Neural cell (in vitro differentiated cells): ENCODE measurements at regions not wholly inside any gene's neighbourhood (a gene's known extent, or its start where the extent isn't known, plus 50 kb on each side); places are given as distances from the start of the nearest gene placed in this dataset.

Source experiments
- H2AFZ ChIP-seq: fragments of 200-600, 300-800 bp; sonication (generic), shearing (Covaris generic); 2 replicates; pipeline ENCODE4 v1.6.0; 2014; ENCODE audit warnings: low read depth, mild to moderate bottlenecking, antibody characterized with exemption, low read length, moderate library complexity
- H3F3A ChIP-seq: fragments of 200-600 bp; shearing (Covaris generic); 2 replicates; pipeline ENCODE4 v1.6.1; 2016; ENCODE audit warnings: mild to moderate bottlenecking, moderate library complexity, mixed read lengths, antibody characterized with exemption, low read length; ENCODE audit not compliant: insufficient read depth, poor library complexity, severe bottlenecking
- H3K27ac ChIP-seq: fragments of 200-600, 300-800 bp; sonication (generic), shearing (Covaris generic); 2 replicates; pipeline ENCODE4 v1.5.1; 2014; ENCODE audit warnings: mild to moderate bottlenecking, low read length, moderate library complexity
- H3K27me3 ChIP-seq: fragments of 300-800, 200-600 bp; sonication (generic), shearing (Covaris generic); 2 replicates; pipeline ENCODE4 v1.6.0; 2014; ENCODE audit warnings: mild to moderate bottlenecking, low read depth, low read length, moderate library complexity; ENCODE audit not compliant: insufficient read depth
- H3K36me3 ChIP-seq: fragments of 300-800, 200-600 bp; sonication (generic), shearing (Covaris generic); 2 replicates; pipeline ENCODE4 v1.5.1; 2014; ENCODE audit warnings: mild to moderate bottlenecking, antibody characterized with exemption, low read length, moderate library complexity; ENCODE audit not compliant: insufficient read depth
- H3K4me2 ChIP-seq: fragments of 300-800, 200-600 bp; sonication (generic), shearing (Covaris generic); 2 replicates; pipeline ENCODE4 v1.6.0; 2014; ENCODE audit warnings: mild to moderate bottlenecking, low read length
- H3K4me3 ChIP-seq: fragments of 300-800, 200-600 bp; sonication (generic), shearing (Covaris generic); 2 replicates; pipeline ENCODE4 v1.5.1; 2014; ENCODE audit warnings: mild to moderate bottlenecking, low read length, moderate library complexity
- H3K79me2 ChIP-seq: fragments of 200-600 bp; shearing (Covaris generic); replicated peaks from 2 replicates; pipeline ENCODE4 v1.6.0; 2014; ENCODE audit warnings: mild to moderate bottlenecking, low read length, moderate library complexity; ENCODE audit not compliant: insufficient read depth
- H3K9ac ChIP-seq: fragments of 300-800, 200-600 bp; sonication (generic), shearing (Covaris generic); 2 replicates; pipeline ENCODE4 v1.6.1; 2016; ENCODE audit warnings: mild to moderate bottlenecking, low read length, mixed read lengths
- H3K9me2 ChIP-seq: fragments of 200-600 bp; shearing (Covaris generic); 2 replicates; pipeline ENCODE4 v1.6.1; 2016; ENCODE audit warnings: mild to moderate bottlenecking, low read length, mixed read lengths; ENCODE audit not compliant: insufficient read depth
- H3K9me3 ChIP-seq: fragments of 200-600, 300-800 bp; sonication (generic), shearing (Covaris generic); 2 replicates; pipeline ENCODE4 v1.6.1; 2016; ENCODE audit warnings: mild to moderate bottlenecking, mixed run types, low read length, moderate library complexity, mixed read lengths
- H4K20me1 ChIP-seq: fragments of 200-600 bp; shearing (Covaris generic); 2 replicates; pipeline ENCODE4 v1.6.1; 2016; ENCODE audit warnings: mild to moderate bottlenecking, mixed run types; ENCODE audit not compliant: insufficient read depth
- EP300 ChIP-seq: fragments of 450-650 bp; conservative IDR thresholded peaks from 2 replicates; pipeline ENCODE4 v1.6.1; 2014; ENCODE audit warnings: antibody characterized with exemption, mild to moderate bottlenecking, moderate library complexity; ENCODE audit not compliant: poor library complexity, severe bottlenecking
- EZH2 ChIP-seq: fragments of 200-600, 300-800 bp; shearing (Covaris generic), sonication (generic); IDR thresholded peaks from 2 replicates; pipeline ENCODE4 v1.6.1; 2014; ENCODE audit warnings: antibody characterized with exemption, low read length, borderline replicate concordance, mild to moderate bottlenecking; ENCODE audit not compliant: insufficient read depth, poor library complexity, severe bottlenecking
- MXI1 ChIP-seq: fragments of 450-650 bp; conservative IDR thresholded peaks from 2 replicates; pipeline ENCODE4 v1.6.1; 2014; ENCODE audit warnings: antibody characterized with exemption, mild to moderate bottlenecking; ENCODE audit not compliant: poor library complexity, severe bottlenecking
- POLR2AphosphoS5 ChIP-seq: IDR thresholded peaks from 2 replicates; pipeline ENCODE4 v1.6.1; 2012
- RAD21 ChIP-seq: fragments of 450-650 bp; conservative IDR thresholded peaks from 2 replicates; pipeline ENCODE4 v1.6.1; 2014; ENCODE audit warnings: antibody characterized with exemption, mild to moderate bottlenecking, moderate library complexity
- SMC3 ChIP-seq: fragments of 450-650 bp; conservative IDR thresholded peaks from 2 replicates; pipeline ENCODE4 v1.6.1; 2014; ENCODE audit warnings: antibody characterized with exemption, mild to moderate bottlenecking, moderate library complexity; ENCODE audit not compliant: poor library complexity
- TAF1 ChIP-seq: IDR thresholded peaks from 2 replicates; pipeline ENCODE4 v1.6.1; 2012; ENCODE audit warnings: low read depth
- TF ChIP-seq, protein P1 (sequence below): fragments of 450-650 bp; IDR thresholded peaks from 2 replicates; pipeline ENCODE4 v1.5.1; 2014; ENCODE audit warnings: antibody characterized with exemption, mild to moderate bottlenecking, moderate library complexity; ENCODE audit not compliant: poor library complexity, severe bottlenecking
- TF ChIP-seq, protein P2 (sequence below): IDR thresholded peaks from 2 replicates; pipeline ENCODE4 v1.6.1; 2012; ENCODE audit warnings: borderline replicate concordance

DNA sequence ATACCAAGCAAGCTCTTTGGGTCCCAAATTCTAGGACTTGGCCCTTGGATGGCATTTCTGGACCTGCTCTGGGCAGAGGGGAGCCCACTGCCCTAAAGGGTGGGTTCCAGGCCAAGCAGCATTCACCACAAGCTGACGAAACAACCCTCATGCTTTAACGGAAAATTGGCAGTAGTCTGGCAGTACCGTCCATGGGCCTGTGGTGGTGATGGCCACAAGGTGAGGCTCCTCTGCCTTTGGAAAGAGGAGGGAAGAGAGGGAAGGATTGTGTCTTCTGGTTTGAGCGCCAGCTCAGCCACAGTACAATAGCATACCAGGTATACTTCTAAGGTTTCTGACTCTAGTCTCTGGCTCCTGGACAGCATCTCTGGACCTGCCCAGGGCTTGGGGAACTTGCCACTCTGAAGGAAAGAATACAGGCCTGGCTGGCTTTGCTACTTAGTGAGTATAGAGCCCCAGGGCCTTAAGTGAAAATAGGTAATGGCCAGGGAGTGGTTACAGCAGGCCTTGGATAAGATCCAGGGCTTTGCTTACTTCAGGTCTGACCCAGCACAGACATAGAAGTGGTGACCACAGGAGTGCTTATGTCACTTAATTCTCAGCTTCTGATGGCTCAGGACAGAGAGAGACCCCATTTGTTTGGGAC lies 595.5 kb downstream of the LMO7 start:
- Histone ChIP-seq H3K9me2 (no peaks in the 10 kb centered on the region), H4K20me1 (no peaks in the 10 kb centered on the region), H3K36me3 (no peaks in the 10 kb centered on the region), H3K9ac (no peak overlapping the region), H3K4me2 (no peak overlapping the region), H3K9me3 (no peaks in the 10 kb centered on the region), H3K27ac (no peak overlapping the region), H3K4me3 (no peak overlapping the region), H3F3A (no peaks in the 10 kb centered on the region), H3K79me2 (no peaks in the 10 kb centered on the region), H2AFZ (no peak overlapping the region), H3K27me3 (no peaks in the 10 kb centered on the region)
- TF ChIP-seq POLR2AphosphoS5, result no peak
- TF ChIP-seq, protein P1, sequence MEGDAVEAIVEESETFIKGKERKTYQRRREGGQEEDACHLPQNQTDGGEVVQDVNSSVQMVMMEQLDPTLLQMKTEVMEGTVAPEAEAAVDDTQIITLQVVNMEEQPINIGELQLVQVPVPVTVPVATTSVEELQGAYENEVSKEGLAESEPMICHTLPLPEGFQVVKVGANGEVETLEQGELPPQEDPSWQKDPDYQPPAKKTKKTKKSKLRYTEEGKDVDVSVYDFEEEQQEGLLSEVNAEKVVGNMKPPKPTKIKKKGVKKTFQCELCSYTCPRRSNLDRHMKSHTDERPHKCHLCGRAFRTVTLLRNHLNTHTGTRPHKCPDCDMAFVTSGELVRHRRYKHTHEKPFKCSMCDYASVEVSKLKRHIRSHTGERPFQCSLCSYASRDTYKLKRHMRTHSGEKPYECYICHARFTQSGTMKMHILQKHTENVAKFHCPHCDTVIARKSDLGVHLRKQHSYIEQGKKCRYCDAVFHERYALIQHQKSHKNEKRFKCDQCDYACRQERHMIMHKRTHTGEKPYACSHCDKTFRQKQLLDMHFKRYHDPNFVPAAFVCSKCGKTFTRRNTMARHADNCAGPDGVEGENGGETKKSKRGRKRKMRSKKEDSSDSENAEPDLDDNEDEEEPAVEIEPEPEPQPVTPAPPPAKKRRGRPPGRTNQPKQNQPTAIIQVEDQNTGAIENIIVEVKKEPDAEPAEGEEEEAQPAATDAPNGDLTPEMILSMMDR, result no peak
- TF ChIP-seq, protein P2, sequence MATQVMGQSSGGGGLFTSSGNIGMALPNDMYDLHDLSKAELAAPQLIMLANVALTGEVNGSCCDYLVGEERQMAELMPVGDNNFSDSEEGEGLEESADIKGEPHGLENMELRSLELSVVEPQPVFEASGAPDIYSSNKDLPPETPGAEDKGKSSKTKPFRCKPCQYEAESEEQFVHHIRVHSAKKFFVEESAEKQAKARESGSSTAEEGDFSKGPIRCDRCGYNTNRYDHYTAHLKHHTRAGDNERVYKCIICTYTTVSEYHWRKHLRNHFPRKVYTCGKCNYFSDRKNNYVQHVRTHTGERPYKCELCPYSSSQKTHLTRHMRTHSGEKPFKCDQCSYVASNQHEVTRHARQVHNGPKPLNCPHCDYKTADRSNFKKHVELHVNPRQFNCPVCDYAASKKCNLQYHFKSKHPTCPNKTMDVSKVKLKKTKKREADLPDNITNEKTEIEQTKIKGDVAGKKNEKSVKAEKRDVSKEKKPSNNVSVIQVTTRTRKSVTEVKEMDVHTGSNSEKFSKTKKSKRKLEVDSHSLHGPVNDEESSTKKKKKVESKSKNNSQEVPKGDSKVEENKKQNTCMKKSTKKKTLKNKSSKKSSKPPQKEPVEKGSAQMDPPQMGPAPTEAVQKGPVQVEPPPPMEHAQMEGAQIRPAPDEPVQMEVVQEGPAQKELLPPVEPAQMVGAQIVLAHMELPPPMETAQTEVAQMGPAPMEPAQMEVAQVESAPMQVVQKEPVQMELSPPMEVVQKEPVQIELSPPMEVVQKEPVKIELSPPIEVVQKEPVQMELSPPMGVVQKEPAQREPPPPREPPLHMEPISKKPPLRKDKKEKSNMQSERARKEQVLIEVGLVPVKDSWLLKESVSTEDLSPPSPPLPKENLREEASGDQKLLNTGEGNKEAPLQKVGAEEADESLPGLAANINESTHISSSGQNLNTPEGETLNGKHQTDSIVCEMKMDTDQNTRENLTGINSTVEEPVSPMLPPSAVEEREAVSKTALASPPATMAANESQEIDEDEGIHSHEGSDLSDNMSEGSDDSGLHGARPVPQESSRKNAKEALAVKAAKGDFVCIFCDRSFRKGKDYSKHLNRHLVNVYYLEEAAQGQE, result no peak
- no peak for TF ChIP-seq SMC3
- no peak for TF ChIP-seq MXI1
- TF ChIP-seq EP300, result no peak
- TF ChIP-seq RAD21, result no peak
- no peak for TF ChIP-seq EZH2
- TF ChIP-seq TAF1, result no peak

DNA sequence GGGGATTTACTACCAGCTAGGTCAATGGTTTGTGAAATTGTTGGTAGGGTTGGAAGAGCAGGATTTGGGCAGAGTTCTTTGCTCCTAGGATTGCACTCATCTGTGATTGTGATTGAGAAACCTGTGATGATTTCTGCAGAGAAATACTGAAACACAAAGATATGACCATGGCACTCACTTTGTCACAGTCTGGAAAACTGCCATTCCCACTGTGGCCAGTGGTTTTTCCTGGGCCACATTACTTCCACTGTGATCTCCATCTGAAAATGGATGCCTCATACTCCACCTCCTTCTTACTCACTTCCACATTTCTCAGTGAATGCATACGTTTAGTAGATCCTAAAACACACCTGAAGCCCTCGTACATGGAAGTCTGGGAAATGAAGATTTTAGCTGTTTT lies 593.2 kb downstream of the LMO7 start:
- Histone ChIP-seq H3K4me3 (no peak overlapping the region), H3K79me2 (no peaks in the 10 kb centered on the region), H3K9ac (no peak overlapping the region), H2AFZ (no peak overlapping the region), H3K9me2 (no peaks in the 10 kb centered on the region), H3K9me3 (no peaks in the 10 kb centered on the region), H3K36me3 (no peaks in the 10 kb centered on the region), H4K20me1 (no peaks in the 10 kb centered on the region), H3F3A (no peaks in the 10 kb centered on the region), H3K27ac (no peak overlapping the region), H3K4me2 (no peak overlapping the region), H3K27me3 (no peaks in the 10 kb centered on the region)
- TF ChIP-seq EP300, result no peak
- TF ChIP-seq, protein P2, result no peak
- no peak for TF ChIP-seq MXI1
- no peak for TF ChIP-seq EZH2
- no peak for TF ChIP-seq SMC3
- TF ChIP-seq, protein P1, result no peak
